Hepatocyte (in vitro differentiated cells): ENCODE measurements at regions not wholly inside any gene's neighbourhood (a gene's known extent, or its start where the extent isn't known, plus 50 kb on each side); places are given as distances from the start of the nearest gene placed in this dataset.

Source experiments
- DNase-seq: peaks from one replicate; pipeline ENCODE4 v3.0.0-alpha.2; 2016; ENCODE audit warnings: low spot score
- H2AFZ ChIP-seq: fragments of 200-600 bp; sonication (generic); 2 replicates; pipeline ENCODE4 v1.6.0; 2016; ENCODE audit warnings: antibody characterized with exemption, mild to moderate bottlenecking
- H3K27ac ChIP-seq: fragments of 200-600 bp; sonication (generic); 2 replicates; pipeline ENCODE4 v1.5.1; 2016; ENCODE audit warnings: mild to moderate bottlenecking
- H3K27me3 ChIP-seq: fragments of 200-600 bp; sonication (generic); 2 replicates; pipeline ENCODE4 v1.6.1; 2016
- H3K36me3 ChIP-seq: fragments of 200-600 bp; sonication (generic); replicated peaks from 2 replicates; pipeline ENCODE4 v1.5.1; 2016; ENCODE audit warnings: low read depth; ENCODE audit not compliant: insufficient read depth
- H3K4me1 ChIP-seq: fragments of 200-600 bp; sonication (generic); 2 replicates; pipeline ENCODE4 v1.5.1; 2016; ENCODE audit warnings: mild to moderate bottlenecking, moderate library complexity; ENCODE audit not compliant: insufficient read depth
- H3K4me2 ChIP-seq: fragments of 200-600 bp; sonication (generic); 2 replicates; pipeline ENCODE4 v1.6.0; 2016
- H3K4me3 ChIP-seq: fragments of 200-600 bp; sonication (generic); 2 replicates; pipeline ENCODE4 v1.5.1; 2016; ENCODE audit warnings: mild to moderate bottlenecking
- H3K79me2 ChIP-seq: fragments of 200-600 bp; sonication (generic); 2 replicates; pipeline ENCODE4 v1.6.0; 2017; ENCODE audit warnings: mild to moderate bottlenecking
- H3K9me2 ChIP-seq: fragments of 200-600 bp; sonication (generic); replicated peaks from 2 replicates; pipeline ENCODE4 v1.6.0; 2017; ENCODE audit warnings: mild to moderate bottlenecking; ENCODE audit not compliant: insufficient read depth
- H3K9me3 ChIP-seq: fragments of 200-600 bp; sonication (generic); 2 replicates; pipeline ENCODE4 v1.5.1; 2016; ENCODE audit warnings: low read depth, mild to moderate bottlenecking
- H4K20me1 ChIP-seq: fragments of 200-600 bp; sonication (generic); 2 replicates; pipeline ENCODE4 v1.6.0; 2016; ENCODE audit warnings: mild to moderate bottlenecking; ENCODE audit not compliant: insufficient read depth, poor library complexity, severe bottlenecking
- CTCF ChIP-seq: fragments of 200-600 bp; sonication (generic); IDR thresholded peaks from 2 replicates; pipeline ENCODE4 v1.5.1; 2016; ENCODE audit warnings: antibody characterized with exemption, mild to moderate bottlenecking; ENCODE audit not compliant: poor library complexity
- EZH2 ChIP-seq: fragments of 200-600 bp; sonication (generic); IDR thresholded peaks from 2 replicates; pipeline ENCODE4 v1.6.1; 2016; ENCODE audit warnings: antibody characterized with exemption, mild to moderate bottlenecking, borderline replicate concordance
- EZH2phosphoT487 ChIP-seq: fragments of 200-600 bp; sonication (generic); IDR thresholded peaks from one replicate; pipeline ENCODE4 v1.6.1; 2018; ENCODE audit warnings: antibody characterized with exemption, mild to moderate bottlenecking, low read depth, moderate library complexity; ENCODE audit not compliant: unreplicated experiment, severe bottlenecking
- WGBS: methylation state at CpG from one replicate; pipeline ENCODE4 v1.1.6; 2016; ENCODE audit warnings: low lambda C conversion rate; ENCODE audit errors: missing lambda C conversion rate; 5-methylcytosine and 5-hydroxymethylcytosine counted together

- Histone ChIP-seq H3K27ac (no peak overlapping the region), H4K20me1 (no peaks in the 10 kb centered on the region), H3K9me2 (no peaks in the 10 kb centered on the region), H3K4me2 (no peak overlapping the region), H3K79me2 (no peaks in the 10 kb centered on the region), H3K4me3 (no peak overlapping the region), H3K27me3 (no peaks in the 10 kb centered on the region), H3K9me3 (no peaks in the 10 kb centered on the region), H3K36me3 (no peaks in the 10 kb centered on the region), H2AFZ (no peak overlapping the region), H3K4me1 (peaks cover 23% of the 10 kb centered on the region)
- 46% methylated on average over 2 of the region's 2 CpGs for WGBS
- no peak for DNase-seq
- no peak for TF ChIP-seq CTCF
- TF ChIP-seq EZH2 = no peak
- no peak for TF ChIP-seq EZH2phosphoT487
Measured at GRCh38 chr5:124283031-124283430, 463.4 kb downstream of the ZNF608 start.

- no peaks in the 10 kb centered on the region for H3K9me3 ChIP-seq
- H3K79me2 ChIP-seq = no peaks in the 10 kb centered on the region
- H3K4me3 ChIP-seq = no peak overlapping the region
- no peaks in the 10 kb centered on the region for H4K20me1 ChIP-seq
- no peak overlapping the region for H3K4me2 ChIP-seq
- WGBS = 88% methylated on average over 4 of the region's 4 CpGs
- H3K36me3 ChIP-seq = no peaks in the 10 kb centered on the region
- H3K4me1 ChIP-seq = peaks cover 28% of the 10 kb centered on the region
- DNase-seq = no peak
- no peaks in the 10 kb centered on the region for H3K27me3 ChIP-seq
- H3K9me2 ChIP-seq = no peaks in the 10 kb centered on the region
- no peak overlapping the region for H2AFZ ChIP-seq
- TF ChIP-seq CTCF = no peak
- no peak for TF ChIP-seq EZH2phosphoT487
- TF ChIP-seq EZH2 = no peak
- no peak overlapping the region for H3K27ac ChIP-seq
Measured at GRCh38 chr5:124280079-124280478, 466.4 kb downstream of the ZNF608 start.

GRCh38 chr5:124279146-124279876 lies 467.1 kb downstream of the ZNF608 start:
- Histone ChIP-seq H3K4me1 (peaks cover 28% of the 10 kb centered on the region), H3K9me3 (no peaks in the 10 kb centered on the region), H3K27me3 (no peaks in the 10 kb centered on the region), H3K4me3 (no peak overlapping the region), H4K20me1 (no peaks in the 10 kb centered on the region), H3K79me2 (no peaks in the 10 kb centered on the region), H3K9me2 (no peaks in the 10 kb centered on the region), H3K36me3 (no peaks in the 10 kb centered on the region), H3K27ac (no peak overlapping the region), H2AFZ (no peak overlapping the region), H3K4me2 (no peak overlapping the region)
- 46% methylated on average over 3 of the region's 3 CpGs for WGBS
- DNase-seq = no peak
- TF ChIP-seq EZH2phosphoT487 (no peak), EZH2 (no peak), CTCF (no peak)
